GM12892 (cell line): ENCODE measurements at regions not wholly inside any gene's neighbourhood (a gene's known extent, or its start where the extent isn't known, plus 50 kb on each side); places are given as distances from the start of the nearest gene placed in this dataset.

Experiments
- POLR2A ChIP-seq: IDR thresholded peaks from 2 replicates; pipeline ENCODE4 v1.6.1; 2011; ENCODE audit warnings: low read depth, low read length, control low read depth
- POLR2AphosphoS5 ChIP-seq: IDR thresholded peaks from 2 replicates; pipeline ENCODE4 v1.6.1; 2011; ENCODE audit warnings: low read depth, low read length, control low read depth
- TAF1 ChIP-seq: IDR thresholded peaks from 2 replicates; pipeline ENCODE4 v1.6.1; 2011; ENCODE audit warnings: low read depth, mild to moderate bottlenecking, control low read depth, low read length, borderline replicate concordance

DNA sequence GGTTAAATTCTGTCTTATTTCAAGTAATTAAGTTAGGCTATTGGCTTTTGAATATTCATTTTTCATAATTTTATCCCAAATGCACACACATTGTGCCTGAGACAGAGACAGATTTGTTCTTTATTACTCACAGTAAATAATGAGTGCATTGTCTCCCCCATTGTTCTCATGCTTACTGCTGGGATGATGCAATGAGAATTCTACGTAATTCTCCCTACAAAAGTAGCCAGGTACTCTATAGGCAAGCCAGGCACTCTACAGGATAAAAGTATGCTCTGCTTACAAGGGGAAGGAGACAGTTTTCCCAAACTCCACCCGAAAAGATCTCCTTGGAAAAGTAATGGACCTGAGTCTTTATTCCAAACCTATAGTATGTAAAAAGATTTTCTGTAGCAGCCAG lies 1890.7 kb upstream of the PCDH10 start:
- no peak for TF ChIP-seq POLR2AphosphoS5
- no peak for TF ChIP-seq POLR2A
- no peak for TF ChIP-seq TAF1
